ENCODE measurements at regions not wholly inside any gene's neighbourhood (a gene's known extent, or its start where the extent isn't known, plus 50 kb on each side); places are given as distances from the start of the nearest gene placed in this dataset.
A peak's percentile ranks its signal among the peaks of the same experiment; 100 is the strongest.

- no peak overlapping the region for H3K4me3 ChIP-seq
- peak overlapping the region in 1 of 21 experiments; percentile 17 for H3K27ac ChIP-seq
These were observed 515.5 kb upstream of the MYT1L start for GRCh38 chr2:2846332-2847208.

DNA sequence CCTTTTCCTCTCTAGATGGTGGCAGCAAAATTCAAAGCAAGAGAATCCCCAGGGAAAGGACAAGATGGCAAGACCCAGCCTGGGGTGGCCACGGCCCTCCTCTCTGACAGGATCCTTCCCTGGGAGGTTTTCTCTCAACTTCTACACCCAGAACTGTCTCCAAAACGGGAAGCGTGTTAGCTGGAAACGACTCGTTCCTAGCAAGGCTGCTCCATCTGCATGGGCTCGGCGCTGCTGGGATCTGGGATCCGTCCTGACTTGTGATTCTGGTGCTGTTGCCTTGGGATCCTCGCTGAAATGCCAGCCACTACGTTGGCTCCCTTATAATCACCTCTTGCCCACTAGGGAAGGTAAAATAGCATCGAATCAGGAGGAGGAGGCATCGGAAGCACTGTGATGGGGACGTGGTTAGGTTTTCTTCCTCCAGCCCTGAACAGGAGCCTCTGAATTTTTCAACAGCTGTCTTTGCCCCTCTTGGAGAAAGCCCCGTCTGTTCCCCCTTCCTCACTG, 514.8 kb upstream of the MYT1L start:
- H3K27ac ChIP-seq, result peak overlapping the region in 1 of 21 experiments; percentile 17

DNA sequence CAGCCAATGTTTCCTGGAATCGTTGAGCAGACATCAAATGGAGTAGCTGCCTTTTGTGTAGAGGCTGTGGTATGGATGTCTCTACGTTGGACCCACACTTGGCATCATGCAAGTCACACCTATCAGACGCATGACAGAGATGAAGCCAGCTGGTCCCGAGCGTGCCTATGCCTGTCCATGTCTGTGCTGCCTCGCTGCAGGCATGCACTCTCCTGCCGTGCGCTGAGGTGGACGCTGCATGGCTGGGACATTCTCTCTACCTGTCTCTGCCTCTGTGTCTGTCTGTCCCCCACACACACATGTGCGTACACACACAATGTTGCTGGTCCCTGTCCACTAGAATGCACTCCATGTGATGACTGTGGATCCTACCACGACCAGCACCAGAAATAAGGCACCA, 514.2 kb upstream of the MYT1L start:
- Histone ChIP-seq H3K27ac (no peak overlapping the region), H3K4me3 (no peak overlapping the region)

More for the DNA sequence above, 514.8 kb upstream of the MYT1L start:
- H3K4me3 ChIP-seq, result no peak overlapping the region

- no peak overlapping the region for H3K27ac ChIP-seq
- no peak overlapping the region for H3K4me3 ChIP-seq
These were observed 513.0 kb upstream of the MYT1L start for GRCh38 chr2:2843969-2844548.

- Histone ChIP-seq H3K27ac (no peak overlapping the region), H3K4me3 (no peak overlapping the region)
These were observed 511.4 kb upstream of the MYT1L start for GRCh38 chr2:2842466-2842865.

- Histone ChIP-seq H3K4me3 (no peak overlapping the region), H3K27ac (no peak overlapping the region)
These were observed 509.7 kb upstream of the MYT1L start for GRCh38 chr2:2840681-2841300.

DNA sequence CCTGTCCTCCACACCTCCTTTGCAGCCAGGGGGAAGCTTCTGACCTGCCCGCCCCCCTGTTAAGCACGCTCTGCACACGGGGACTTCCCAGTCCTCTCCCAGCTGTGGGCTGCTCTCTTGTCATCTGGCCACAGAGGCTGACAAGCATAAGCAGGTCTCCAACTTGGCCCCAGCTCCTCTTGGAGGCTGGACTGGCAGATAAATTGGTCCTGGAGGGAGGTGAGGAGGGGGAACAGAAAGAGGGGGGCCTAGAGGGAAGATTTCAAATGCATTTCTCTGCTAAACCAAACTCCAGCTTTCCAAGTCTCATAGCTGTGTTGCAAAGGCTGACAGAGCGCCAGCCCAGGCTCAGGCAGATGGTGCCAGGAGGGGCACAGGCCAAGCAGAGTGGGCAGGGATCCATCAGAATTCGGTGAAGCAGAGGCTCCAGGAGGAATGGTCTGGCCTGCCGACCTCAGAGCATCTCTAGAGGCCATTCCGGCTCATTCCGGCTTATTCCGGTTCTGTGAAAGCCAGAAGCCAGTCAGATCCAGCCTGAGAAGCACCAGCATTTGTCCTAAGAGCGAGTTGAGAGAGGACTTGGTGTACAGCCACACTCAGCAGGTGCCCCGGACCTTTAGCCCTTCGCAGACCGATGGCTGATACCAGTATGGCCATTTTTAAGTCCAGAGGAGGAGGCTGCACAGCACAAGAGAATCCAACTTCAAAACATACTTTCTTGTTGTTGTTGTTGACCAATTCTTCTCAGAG, 508.9 kb upstream of the MYT1L start:
- H3K27ac ChIP-seq, result no peak overlapping the region

GRCh38 chr2:2839393-2839781, 508.3 kb upstream of the MYT1L start:
- Histone ChIP-seq H3K4me3 (no peak overlapping the region), H3K27ac (no peak overlapping the region)

More for the DNA sequence above, 508.9 kb upstream of the MYT1L start:
- H3K4me3 ChIP-seq, result no peak overlapping the region

- Histone ChIP-seq H3K4me3 (no peak overlapping the region), H3K27ac (no peak overlapping the region)
These were observed 507.4 kb upstream of the MYT1L start for GRCh38 chr2:2838548-2838845.

DNA sequence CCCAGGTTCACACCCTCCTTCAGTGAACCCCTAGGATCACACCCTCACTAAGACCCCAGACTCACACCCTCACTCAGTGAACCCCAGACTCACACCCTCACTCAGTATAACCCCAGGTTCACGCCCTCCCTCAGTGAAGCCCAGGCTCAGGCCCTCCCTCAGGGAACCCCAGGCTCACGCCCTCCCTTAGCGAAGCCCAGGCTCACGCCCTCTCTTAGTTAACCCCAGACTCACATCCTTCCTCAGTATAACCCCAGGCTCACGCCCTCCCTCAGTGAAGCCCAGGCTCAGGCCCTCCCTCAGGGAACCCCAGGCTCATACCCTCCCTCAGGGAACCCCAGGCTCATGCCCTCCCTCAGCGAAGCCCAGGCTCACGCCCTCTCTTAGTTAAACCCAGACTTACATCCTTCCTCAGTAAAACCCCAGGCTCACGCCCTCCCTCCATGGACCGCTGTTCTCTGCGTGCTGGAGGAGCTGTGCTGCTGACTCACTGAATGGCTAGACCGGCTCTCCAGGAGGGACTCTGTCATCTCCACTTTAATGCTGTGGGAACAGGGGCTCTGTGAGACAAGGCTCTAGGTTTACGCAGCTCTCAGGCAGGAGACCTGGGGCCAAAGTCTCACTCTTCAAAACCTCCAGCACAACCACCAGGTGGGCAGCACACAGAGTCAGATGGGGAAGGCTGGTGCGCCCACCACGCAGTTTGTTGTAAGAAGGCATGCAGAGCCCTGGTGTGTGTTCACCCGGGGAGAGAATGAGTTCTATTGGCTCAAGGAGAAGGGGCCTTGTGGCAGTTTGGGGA, 506.9 kb upstream of the MYT1L start:
- no peak overlapping the region for H3K27ac ChIP-seq

GRCh38 chr2:2836343-2837070, 505.4 kb upstream of the MYT1L start:
- H3K27ac ChIP-seq, result no peak overlapping the region
- H3K4me3 ChIP-seq, result no peak overlapping the region

More for the DNA sequence above, 506.9 kb upstream of the MYT1L start:
- H3K4me3 ChIP-seq, result no peak overlapping the region

DNA sequence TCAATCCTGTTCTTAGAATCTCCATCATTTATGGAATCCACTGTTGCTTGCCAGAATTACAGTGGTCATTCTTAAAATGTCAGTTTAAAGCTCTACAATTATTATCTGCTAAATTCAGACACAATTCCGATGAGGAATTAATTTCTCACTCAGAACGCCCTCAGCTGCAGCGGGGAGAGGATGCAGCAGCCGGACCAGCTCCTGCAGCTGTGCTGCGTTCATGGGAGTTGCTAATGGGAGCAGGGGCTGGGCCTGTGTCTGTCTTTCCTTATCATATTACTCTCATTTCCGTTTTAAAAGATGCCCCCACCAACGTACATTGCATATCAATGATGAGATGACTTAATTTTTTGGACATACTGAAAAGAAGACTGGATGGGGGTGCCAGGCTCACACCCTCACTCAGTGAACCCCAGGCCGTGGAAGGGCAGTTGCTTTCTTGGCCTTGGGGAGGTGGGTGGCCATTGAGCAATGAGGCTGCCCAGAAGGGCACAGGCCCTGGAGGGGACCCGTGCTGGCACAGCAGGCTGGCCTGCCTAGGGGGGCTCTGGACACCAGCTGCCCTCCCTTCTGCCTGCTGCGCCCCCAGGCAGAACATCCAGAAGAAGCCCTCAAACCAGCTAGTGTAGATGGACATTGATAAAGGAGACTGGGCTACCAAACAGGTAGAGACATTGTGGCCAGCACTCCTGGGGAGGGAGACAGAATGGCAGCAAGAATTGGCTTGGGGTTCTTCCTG, 503.6 kb upstream of the MYT1L start:
- no peak overlapping the region for H3K4me3 ChIP-seq

DNA sequence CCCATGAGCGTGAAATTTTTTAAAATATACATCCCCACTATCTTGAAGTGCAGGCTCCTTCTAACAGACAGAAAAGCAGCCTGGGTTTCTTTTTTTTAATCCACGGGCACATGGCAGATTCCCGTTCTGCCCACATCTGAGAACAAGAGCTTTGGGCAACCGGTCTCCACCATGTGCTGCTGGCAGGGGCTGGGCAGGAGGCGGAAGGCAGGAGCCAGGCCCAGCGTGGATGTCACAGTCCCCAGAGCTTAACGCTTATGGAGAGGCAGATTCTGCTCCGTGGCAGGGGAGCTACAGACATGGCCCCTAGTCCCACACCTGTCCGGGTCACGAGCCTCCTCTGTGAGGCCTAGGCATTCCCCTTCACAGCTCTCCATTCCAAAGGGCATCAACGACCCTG, 503.0 kb upstream of the MYT1L start:
- Histone ChIP-seq H3K27ac (no peak overlapping the region), H3K4me3 (no peak overlapping the region)

More for the DNA sequence above, 503.6 kb upstream of the MYT1L start:
- no peak overlapping the region for H3K27ac ChIP-seq

DNA sequence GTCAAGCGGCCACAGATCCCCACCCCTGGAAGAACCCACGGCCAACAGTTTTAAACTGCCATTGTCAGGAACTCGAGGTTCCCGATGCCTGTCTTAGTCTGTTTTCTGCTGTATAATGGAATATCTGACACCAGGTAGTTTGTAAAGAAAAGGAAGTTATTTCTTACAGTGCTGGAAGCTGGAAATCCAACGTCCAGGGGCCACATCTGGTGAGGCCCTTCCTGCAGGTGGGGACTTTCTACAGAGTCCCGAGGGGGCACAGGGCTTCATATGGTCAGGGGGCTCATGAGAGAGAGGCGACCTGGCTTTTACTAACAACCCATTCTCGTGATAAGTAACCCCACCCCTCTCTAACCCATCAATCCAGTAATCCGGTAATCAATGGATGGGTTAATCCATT, 501.6 kb upstream of the MYT1L start:
- H3K27ac ChIP-seq, result no peak overlapping the region
- no peak overlapping the region for H3K4me3 ChIP-seq

GRCh38 chr2:2831633-2832032, 500.6 kb upstream of the MYT1L start:
- no peak overlapping the region for H3K27ac ChIP-seq
- no peak overlapping the region for H3K4me3 ChIP-seq

GRCh38 chr2:2830576-2830975, 499.5 kb upstream of the MYT1L start:
- no peak overlapping the region for H3K27ac ChIP-seq
- H3K4me3 ChIP-seq, result no peak overlapping the region

- H3K4me3 ChIP-seq, result no peak overlapping the region
- H3K27ac ChIP-seq, result no peak overlapping the region
These were observed 497.8 kb upstream of the MYT1L start for GRCh38 chr2:2828774-2829368.

DNA sequence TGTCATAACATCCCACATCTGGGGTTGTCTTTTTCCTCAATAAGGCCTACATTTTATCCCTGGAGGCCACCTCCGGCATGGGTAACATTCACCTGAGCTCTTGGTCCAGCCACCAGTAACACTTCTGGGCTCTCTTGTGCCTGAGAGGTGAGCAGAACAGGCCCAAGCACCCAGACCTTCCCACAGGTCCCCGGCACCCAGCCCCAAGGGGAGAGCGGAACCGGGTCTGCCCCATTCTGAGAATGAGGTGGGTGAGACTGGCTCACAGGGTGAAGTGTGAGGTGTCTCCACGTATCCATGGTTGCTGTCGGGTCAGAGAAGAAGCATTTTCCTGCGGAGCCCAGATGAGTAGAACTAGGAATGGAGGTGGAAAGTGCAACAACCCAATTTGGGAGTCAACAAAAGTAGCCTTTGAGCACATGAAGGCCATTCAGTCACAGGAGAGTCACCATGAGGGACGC, 496.7 kb upstream of the MYT1L start:
- no peak overlapping the region for H3K4me3 ChIP-seq
- H3K27ac ChIP-seq, result no peak overlapping the region

Data from skin epidermis (tissue), 12 donors.